NB4 (cell line): ENCODE measurements at regions not wholly inside any gene's neighbourhood (a gene's known extent, or its start where the extent isn't known, plus 50 kb on each side); places are given as distances from the start of the nearest gene placed in this dataset.

ENCODE experiments used
- DNase-seq: peaks from one replicate; pipeline ENCODE4 v3.0.0; 2010; ENCODE audit warnings: low read depth
- H3K4me3 ChIP-seq: one replicate; pipeline ENCODE4 v1.5.1; 2011; ENCODE audit warnings: mild to moderate bottlenecking, low read depth, low read length, moderate library complexity
- CTCF ChIP-seq: IDR thresholded peaks from one replicate; pipeline ENCODE4 v1.5.1; 2012; ENCODE audit warnings: low read depth, low read length
- MAX ChIP-seq: IDR thresholded peaks from 2 replicates; pipeline ENCODE4 v1.6.1; 2011; ENCODE audit warnings: low read depth, low read length
- MYC ChIP-seq: IDR thresholded peaks from 2 replicates; pipeline ENCODE4 v1.6.1; 2011; ENCODE audit warnings: low read depth, low read length
- POLR2A ChIP-seq: IDR thresholded peaks from 2 replicates; pipeline ENCODE4 v1.6.1; 2011; ENCODE audit warnings: mild to moderate bottlenecking; ENCODE audit not compliant: insufficient read length; ENCODE audit errors: extremely low read depth

GRCh38 chr4:174069848-174070330 lies 213.6 kb downstream of the FBXO8 start:
- DNase-seq: no peak
- no peak for TF ChIP-seq POLR2A
- TF ChIP-seq MYC: no peak
- no peak for TF ChIP-seq CTCF
- no peak for TF ChIP-seq MAX

GRCh38 chr4:174066611-174067205 lies 216.8 kb downstream of the FBXO8 start:
- no peak for TF ChIP-seq CTCF
- TF ChIP-seq MYC: no peak
- no peak for TF ChIP-seq MAX
- TF ChIP-seq POLR2A: no peak
- no peak overlapping the region for H3K4me3 ChIP-seq
- DNase-seq: no peak

More at GRCh38 chr4:174069848-174070330, 213.6 kb downstream of the FBXO8 start:
- no peak overlapping the region for H3K4me3 ChIP-seq

GRCh38 chr4:174062831-174063230 lies 220.6 kb downstream of the FBXO8 start:
- no peak for DNase-seq
- H3K4me3 ChIP-seq: no peak overlapping the region
- TF ChIP-seq POLR2A (no peak), MAX (no peak), CTCF (no peak), MYC (no peak)

GRCh38 chr4:174061026-174061425 lies 222.4 kb downstream of the FBXO8 start:
- no peak for DNase-seq
- no peak overlapping the region for H3K4me3 ChIP-seq
- TF ChIP-seq CTCF: no peak
- TF ChIP-seq MAX: no peak
- no peak for TF ChIP-seq POLR2A
- no peak for TF ChIP-seq MYC

- H3K4me3 ChIP-seq: no peak overlapping the region
- peak; percentile 7 for DNase-seq
- no peak for TF ChIP-seq MAX
- TF ChIP-seq MYC: no peak
- TF ChIP-seq CTCF: no peak
- TF ChIP-seq POLR2A: no peak
Measured at GRCh38 chr4:174058846-174059245, 224.6 kb downstream of the FBXO8 start.
